T-helper 2 cell treated with Interferon-gamma antibody and Interleukin-4, amounts not matched to agents 5 μg/mL and 100 μg/mL, for 36 hours (primary cell): ENCODE measurements at regions not wholly inside any gene's neighbourhood (a gene's known extent, or its start where the extent isn't known, plus 50 kb on each side); places are given as distances from the start of the nearest gene placed in this dataset.

Source experiments
- DNase-seq: peaks from one replicate; pipeline ENCODE4 v3.0.0; 2021; ENCODE audit warnings: low spot score
- H3K27ac Mint-ChIP-seq: one replicate; pipeline ENCODE4 v1.8.0; 2021; ENCODE audit warnings: mild to moderate bottlenecking, mixed read lengths
- H3K27me3 Mint-ChIP-seq: one replicate; pipeline ENCODE4 v1.8.0; 2021; ENCODE audit warnings: low read depth, mixed read lengths
- H3K36me3 Mint-ChIP-seq: one replicate; pipeline ENCODE4 v1.8.0; 2021; ENCODE audit warnings: low read depth, mixed read lengths
- H3K4me1 Mint-ChIP-seq: one replicate; pipeline ENCODE4 v1.8.0; 2021; ENCODE audit warnings: low read depth, mixed read lengths
- H3K4me3 Mint-ChIP-seq: one replicate; pipeline ENCODE4 v1.8.0; 2022; ENCODE audit warnings: mild to moderate bottlenecking, moderate library complexity, mixed read lengths
- H3K9me3 Mint-ChIP-seq: one replicate; pipeline ENCODE4 v1.8.0; 2021; ENCODE audit warnings: mixed read lengths

GRCh38 chr16:64130140-64130539 is 991.7 kb downstream of the CDH11 start:
- H3K4me1 Mint-ChIP-seq, result no peaks in the 10 kb centered on the region
- peaks cover 29% of the 10 kb centered on the region for H3K9me3 Mint-ChIP-seq
- no peaks in the 10 kb centered on the region for H3K36me3 Mint-ChIP-seq
- no peaks in the 10 kb centered on the region for H3K27me3 Mint-ChIP-seq
- H3K4me3 Mint-ChIP-seq, result no peak overlapping the region
- H3K27ac Mint-ChIP-seq, result no peak overlapping the region
- no peak for DNase-seq

- no peaks in the 10 kb centered on the region for H3K27me3 Mint-ChIP-seq
- no peaks in the 10 kb centered on the region for H3K36me3 Mint-ChIP-seq
- no peaks in the 10 kb centered on the region for H3K4me1 Mint-ChIP-seq
- no peak for DNase-seq
- H3K4me3 Mint-ChIP-seq, result no peak overlapping the region
- no peak overlapping the region for H3K27ac Mint-ChIP-seq
- peaks cover 38% of the 10 kb centered on the region for H3K9me3 Mint-ChIP-seq
Measured at GRCh38 chr16:64122177-64122576, 999.7 kb downstream of the CDH11 start.

- Mint-ChIP-seq H3K27ac (no peak overlapping the region), H3K4me1 (no peaks in the 10 kb centered on the region), H3K4me3 (no peak overlapping the region), H3K36me3 (no peaks in the 10 kb centered on the region), H3K9me3 (peaks cover 39% of the 10 kb centered on the region), H3K27me3 (no peaks in the 10 kb centered on the region)
- DNase-seq, result no peak
Measured at GRCh38 chr16:64121473-64121872, 1000.4 kb downstream of the CDH11 start.

- Mint-ChIP-seq H3K36me3 (no peaks in the 10 kb centered on the region), H3K4me3 (no peak overlapping the region), H3K27ac (no peak overlapping the region), H3K9me3 (peaks cover 44% of the 10 kb centered on the region), H3K4me1 (no peaks in the 10 kb centered on the region), H3K27me3 (no peaks in the 10 kb centered on the region)
- DNase-seq, result no peak
Measured at GRCh38 chr16:64116151-64116550, 1005.7 kb downstream of the CDH11 start.

- no peak for DNase-seq
- no peak overlapping the region for H3K27ac Mint-ChIP-seq
- H3K27me3 Mint-ChIP-seq, result no peaks in the 10 kb centered on the region
- no peak overlapping the region for H3K4me3 Mint-ChIP-seq
- H3K4me1 Mint-ChIP-seq, result no peaks in the 10 kb centered on the region
- H3K9me3 Mint-ChIP-seq, result peaks cover 42% of the 10 kb centered on the region
- no peaks in the 10 kb centered on the region for H3K36me3 Mint-ChIP-seq
Measured at GRCh38 chr16:64109241-64109640, 1012.6 kb downstream of the CDH11 start.

GRCh38 chr16:64102654-64103053 is 1019.2 kb downstream of the CDH11 start:
- peaks cover 34% of the 10 kb centered on the region for H3K9me3 Mint-ChIP-seq
- no peaks in the 10 kb centered on the region for H3K36me3 Mint-ChIP-seq
- H3K4me3 Mint-ChIP-seq, result no peak overlapping the region
- no peaks in the 10 kb centered on the region for H3K27me3 Mint-ChIP-seq
- H3K27ac Mint-ChIP-seq, result no peak overlapping the region
- DNase-seq, result no peak
- H3K4me1 Mint-ChIP-seq, result no peaks in the 10 kb centered on the region

GRCh38 chr16:64098451-64098850 is 1023.4 kb downstream of the CDH11 start:
- no peaks in the 10 kb centered on the region for H3K27me3 Mint-ChIP-seq
- no peaks in the 10 kb centered on the region for H3K36me3 Mint-ChIP-seq
- no peak overlapping the region for H3K4me3 Mint-ChIP-seq
- H3K27ac Mint-ChIP-seq, result no peak overlapping the region
- peaks cover 42% of the 10 kb centered on the region for H3K9me3 Mint-ChIP-seq
- no peaks in the 10 kb centered on the region for H3K4me1 Mint-ChIP-seq
- DNase-seq, result no peak

GRCh38 chr16:64096689-64097088 is 1025.2 kb downstream of the CDH11 start:
- H3K9me3 Mint-ChIP-seq, result peaks cover 46% of the 10 kb centered on the region
- H3K4me1 Mint-ChIP-seq, result no peaks in the 10 kb centered on the region
- no peaks in the 10 kb centered on the region for H3K27me3 Mint-ChIP-seq
- no peak overlapping the region for H3K27ac Mint-ChIP-seq
- no peak for DNase-seq
- no peaks in the 10 kb centered on the region for H3K36me3 Mint-ChIP-seq
- no peak overlapping the region for H3K4me3 Mint-ChIP-seq

GRCh38 chr16:64094992-64095634 is 1026.8 kb downstream of the CDH11 start:
- DNase-seq, result no peak
- Mint-ChIP-seq H3K27ac (no peak overlapping the region), H3K4me3 (no peak overlapping the region), H3K27me3 (no peaks in the 10 kb centered on the region), H3K36me3 (no peaks in the 10 kb centered on the region), H3K9me3 (peaks cover 46% of the 10 kb centered on the region), H3K4me1 (no peaks in the 10 kb centered on the region)

GRCh38 chr16:64094181-64094965 is 1027.5 kb downstream of the CDH11 start:
- no peaks in the 10 kb centered on the region for H3K4me1 Mint-ChIP-seq
- H3K27ac Mint-ChIP-seq, result no peak overlapping the region
- DNase-seq, result no peak
- H3K9me3 Mint-ChIP-seq, result peaks cover 43% of the 10 kb centered on the region
- H3K27me3 Mint-ChIP-seq, result no peaks in the 10 kb centered on the region
- H3K4me3 Mint-ChIP-seq, result no peak overlapping the region
- no peaks in the 10 kb centered on the region for H3K36me3 Mint-ChIP-seq

GRCh38 chr16:64092271-64092670 is 1029.6 kb downstream of the CDH11 start:
- no peaks in the 10 kb centered on the region for H3K27me3 Mint-ChIP-seq
- H3K4me3 Mint-ChIP-seq, result no peak overlapping the region
- H3K27ac Mint-ChIP-seq, result no peak overlapping the region
- no peak for DNase-seq
- H3K4me1 Mint-ChIP-seq, result no peaks in the 10 kb centered on the region
- peaks cover 47% of the 10 kb centered on the region for H3K9me3 Mint-ChIP-seq
- H3K36me3 Mint-ChIP-seq, result no peaks in the 10 kb centered on the region

GRCh38 chr16:64090327-64090726 is 1031.5 kb downstream of the CDH11 start:
- no peaks in the 10 kb centered on the region for H3K4me1 Mint-ChIP-seq
- DNase-seq, result no peak
- no peak overlapping the region for H3K4me3 Mint-ChIP-seq
- H3K36me3 Mint-ChIP-seq, result no peaks in the 10 kb centered on the region
- peaks cover 52% of the 10 kb centered on the region for H3K9me3 Mint-ChIP-seq
- no peak overlapping the region for H3K27ac Mint-ChIP-seq
- no peaks in the 10 kb centered on the region for H3K27me3 Mint-ChIP-seq

- no peak overlapping the region for H3K4me3 Mint-ChIP-seq
- H3K36me3 Mint-ChIP-seq, result no peaks in the 10 kb centered on the region
- no peaks in the 10 kb centered on the region for H3K4me1 Mint-ChIP-seq
- no peak overlapping the region for H3K27ac Mint-ChIP-seq
- H3K9me3 Mint-ChIP-seq, result peaks cover 51% of the 10 kb centered on the region
- no peak for DNase-seq
- no peaks in the 10 kb centered on the region for H3K27me3 Mint-ChIP-seq
Measured at GRCh38 chr16:64089697-64090096, 1032.2 kb downstream of the CDH11 start.

GRCh38 chr16:64088838-64089237 is 1033.0 kb downstream of the CDH11 start:
- Mint-ChIP-seq H3K36me3 (no peaks in the 10 kb centered on the region), H3K4me1 (no peaks in the 10 kb centered on the region), H3K27ac (no peak overlapping the region), H3K4me3 (no peak overlapping the region), H3K27me3 (no peaks in the 10 kb centered on the region), H3K9me3 (peaks cover 52% of the 10 kb centered on the region)
- no peak for DNase-seq
